SK-N-SH treated with all-trans-retinoic acid at 6 μM for 48 hours (cell line): ENCODE measurements at regions not wholly inside any gene's neighbourhood (a gene's known extent, or its start where the extent isn't known, plus 50 kb on each side); places are given as distances from the start of the nearest gene placed in this dataset.
"Not testable (repeated sequence)": the region's sequence is repeated elsewhere in the genome, so short reads cannot be mapped to it uniquely, and the experiment has no call there.

Experiments used
- ATAC-seq: fragments of 200-7000 bp; cut with Tn5 transposase; 3 replicates; pipeline ENCODE4 v1.9.1; 2020; ENCODE audit warnings: mild to moderate bottlenecking, moderate library complexity
- ARNTL ChIP-seq: fragments of 450-650 bp; formaldehyde crosslinking; IDR thresholded peaks from 2 replicates; pipeline ENCODE4 v1.5.0; 2020; ENCODE audit warnings: low read depth, mild to moderate bottlenecking, moderate library complexity, borderline replicate concordance
- BACH2 ChIP-seq: fragments of 250-450 bp; sonication (Bioruptor Pico); IDR thresholded peaks from 2 replicates; pipeline ENCODE4 v1.9.0; 2021; ENCODE audit warnings: mild to moderate bottlenecking, borderline replicate concordance
- CREB5 ChIP-seq: fragments of 250-450 bp; sonication (Bioruptor Pico); IDR thresholded peaks from 2 replicates; pipeline ENCODE4 v1.5.1; 2020; ENCODE audit warnings: low read depth, mild to moderate bottlenecking, moderate library complexity
- CSDC2 ChIP-seq: fragments of 250-450 bp; sonication (Bioruptor Pico); IDR thresholded peaks from 2 replicates; pipeline ENCODE4 v1.5.0; 2020; ENCODE audit warnings: mild to moderate bottlenecking, moderate library complexity
- ESRRG ChIP-seq: fragments of 250-450 bp; sonication (Bioruptor Pico); IDR thresholded peaks from 2 replicates; pipeline ENCODE4 v1.6.1; 2021; ENCODE audit warnings: mild to moderate bottlenecking
- GLIS3 ChIP-seq: fragments of 250-450 bp; sonication (Bioruptor Pico); IDR thresholded peaks from 2 replicates; pipeline ENCODE4 v1.5.0; 2020; ENCODE audit warnings: mild to moderate bottlenecking, moderate library complexity
- ISL1 ChIP-seq: fragments of 250-450 bp; sonication (Bioruptor Pico); IDR thresholded peaks from 2 replicates; pipeline ENCODE4 v2.1.2; 2022; ENCODE audit warnings: mild to moderate bottlenecking, moderate library complexity
- OSR1 ChIP-seq: fragments of 250-450 bp; sonication (Bioruptor Pico); IDR thresholded peaks from 2 replicates; pipeline ENCODE4 v1.8.0; 2022; ENCODE audit warnings: moderate library complexity, mild to moderate bottlenecking, inconsistent platforms
- POU6F1 ChIP-seq: fragments of 250-450 bp; sonication (Bioruptor Pico); IDR thresholded peaks from 2 replicates; pipeline ENCODE4 v1.8.0; 2021; ENCODE audit warnings: low read depth, mild to moderate bottlenecking, moderate library complexity, borderline replicate concordance
- RARB ChIP-seq: fragments of 250-450 bp; sonication (Bioruptor Pico); IDR thresholded peaks from 2 replicates; pipeline ENCODE4 v1.8.0; 2021; ENCODE audit warnings: mild to moderate bottlenecking, moderate library complexity
- SNAI2 ChIP-seq: fragments of 250-450 bp; sonication (Bioruptor Pico); IDR thresholded peaks from 2 replicates; pipeline ENCODE4 v1.5.0; 2020; ENCODE audit warnings: mild to moderate bottlenecking, moderate library complexity
- TCF4 ChIP-seq: fragments of 250-450 bp; sonication (Bioruptor Pico); IDR thresholded peaks from 2 replicates; pipeline ENCODE4 v1.8.0; 2021; ENCODE audit warnings: mild to moderate bottlenecking, moderate library complexity, borderline replicate concordance
- TOX ChIP-seq: fragments of 250-450 bp; sonication (Bioruptor Pico); IDR thresholded peaks from 2 replicates; pipeline ENCODE4 v1.8.0; 2021; ENCODE audit warnings: mild to moderate bottlenecking, moderate library complexity, borderline replicate concordance
- TSHZ2 ChIP-seq: fragments of 250-450 bp; sonication (Bioruptor Pico); IDR thresholded peaks from 2 replicates; pipeline ENCODE4 v1.5.0; 2020; ENCODE audit warnings: mild to moderate bottlenecking, moderate library complexity
- ZC3H10 ChIP-seq: fragments of 250-450 bp; sonication (Bioruptor Pico); IDR thresholded peaks from 2 replicates; pipeline ENCODE4 v1.5.1; 2021; ENCODE audit warnings: mild to moderate bottlenecking, moderate library complexity
- ZFP3 ChIP-seq: fragments of 250-450 bp; sonication (Bioruptor Pico); IDR thresholded peaks from 2 replicates; pipeline ENCODE4 v1.5.0; 2020; ENCODE audit warnings: mild to moderate bottlenecking, moderate library complexity
- ZFP30 ChIP-seq: fragments of 450-650 bp; formaldehyde crosslinking; IDR thresholded peaks from 2 replicates; pipeline ENCODE4 v1.5.0; 2022; ENCODE audit warnings: mild to moderate bottlenecking, moderate library complexity
- ZNF70 ChIP-seq: fragments of 450-650 bp; formaldehyde crosslinking; IDR thresholded peaks from 2 replicates; pipeline ENCODE4 v1.5.0; 2020; ENCODE audit warnings: mild to moderate bottlenecking, moderate library complexity
- ZNF8 ChIP-seq: fragments of 450-650 bp; formaldehyde crosslinking; IDR thresholded peaks from 2 replicates; pipeline ENCODE4 v1.5.0; 2020; ENCODE audit warnings: mild to moderate bottlenecking, moderate library complexity
- TF ChIP-seq, protein P1 (sequence below): fragments of 250-450 bp; sonication (Bioruptor Pico); IDR thresholded peaks from 2 replicates; pipeline ENCODE4 v1.5.1; 2021; ENCODE audit warnings: mild to moderate bottlenecking, moderate library complexity

DNA sequence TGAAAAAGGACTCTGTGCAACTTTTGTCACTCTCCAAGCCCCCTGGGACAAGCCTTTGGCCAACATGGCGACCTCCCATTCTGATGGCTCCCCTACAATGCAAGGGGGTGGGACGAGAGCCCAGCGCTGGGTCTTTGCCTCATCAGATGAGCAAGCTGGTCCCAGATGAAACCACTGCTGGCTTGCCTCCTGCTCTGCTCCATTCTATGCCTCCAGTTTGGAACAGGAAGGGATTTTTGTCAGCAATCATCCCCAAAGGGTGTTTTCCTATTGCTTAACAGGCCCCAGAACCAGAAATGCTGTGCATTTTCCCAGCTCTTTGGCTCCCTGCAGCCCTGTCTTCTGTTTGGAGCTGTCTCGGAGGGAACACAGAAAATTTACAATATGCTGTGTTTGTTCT lies 412.7 kb downstream of the MAFB start (continued):
- TF ChIP-seq ZFP30 (CRISPR knock-in tag) (no peak), ZC3H10 (CRISPR knock-in tag) (no peak), ESRRG (CRISPR knock-in tag) (no peak), TSHZ2 (CRISPR knock-in tag) (no peak)

GRCh38 chr20:40275738-40276137 lies 413.3 kb downstream of the MAFB start:
- ATAC-seq, result no peak
- TF ChIP-seq GLIS3 (CRISPR knock-in tag) (peak; percentile 59; the same call in 1 of the 2 replicates), SNAI2 (0 out of 2 replicates have a peak, but pooled peaks have one; percentile 9), ISL1 (CRISPR knock-in tag) (peak; percentile 44), CSDC2 (CRISPR knock-in tag) (no peak), TSHZ2 (CRISPR knock-in tag) (peak; percentile 69; the same call in 1 of the 2 replicates), TCF4 (CRISPR knock-in tag) (peak; percentile 69)
- TF ChIP-seq, protein P1, sequence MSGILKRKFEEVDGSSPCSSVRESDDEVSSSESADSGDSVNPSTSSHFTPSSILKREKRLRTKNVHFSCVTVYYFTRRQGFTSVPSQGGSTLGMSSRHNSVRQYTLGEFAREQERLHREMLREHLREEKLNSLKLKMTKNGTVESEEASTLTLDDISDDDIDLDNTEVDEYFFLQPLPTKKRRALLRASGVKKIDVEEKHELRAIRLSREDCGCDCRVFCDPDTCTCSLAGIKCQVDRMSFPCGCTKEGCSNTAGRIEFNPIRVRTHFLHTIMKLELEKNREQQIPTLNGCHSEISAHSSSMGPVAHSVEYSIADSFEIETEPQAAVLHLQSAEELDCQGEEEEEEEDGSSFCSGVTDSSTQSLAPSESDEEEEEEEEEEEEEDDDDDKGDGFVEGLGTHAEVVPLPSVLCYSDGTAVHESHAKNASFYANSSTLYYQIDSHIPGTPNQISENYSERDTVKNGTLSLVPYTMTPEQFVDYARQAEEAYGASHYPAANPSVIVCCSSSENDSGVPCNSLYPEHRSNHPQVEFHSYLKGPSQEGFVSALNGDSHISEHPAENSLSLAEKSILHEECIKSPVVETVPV (CRISPR knock-in tag), result no peak
- TF ChIP-seq, all 23 proteins: peak for 5

DNA sequence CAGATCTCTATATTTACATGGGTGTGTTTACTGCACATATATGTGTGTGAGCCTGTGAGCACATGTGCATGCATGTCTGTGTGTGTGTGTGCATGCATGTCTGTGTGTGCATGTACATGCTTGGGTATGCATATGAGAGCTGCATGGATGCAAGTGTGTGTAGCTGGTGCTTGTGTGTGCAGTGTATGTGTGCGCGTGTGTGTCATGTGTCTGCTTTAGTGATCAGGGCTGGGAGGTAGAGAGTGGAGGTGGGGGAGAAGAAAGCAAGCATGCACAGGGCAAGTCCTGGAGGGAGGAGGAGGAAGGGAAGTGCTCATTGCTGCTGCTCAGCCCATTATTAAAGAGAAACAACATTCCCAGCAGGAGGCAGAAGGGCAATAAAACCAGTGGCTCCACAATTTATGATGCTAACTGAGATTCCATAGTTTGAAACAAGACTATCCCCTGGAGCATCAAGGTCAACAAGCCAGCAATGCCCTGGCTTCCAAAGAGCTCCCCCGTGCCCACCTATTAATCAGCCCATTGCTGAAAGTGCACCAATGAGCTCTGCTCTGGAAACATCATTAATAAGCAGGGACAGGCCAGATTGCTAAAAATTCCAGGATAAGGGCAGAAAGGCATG lies 414.0 kb downstream of the MAFB start:
- no peak for ATAC-seq

GRCh38 chr20:40269274-40269673 lies 419.8 kb downstream of the MAFB start:
- ATAC-seq, result not testable (repeated sequence)

More for the DNA sequence above, 414.0 kb downstream of the MAFB start:
- TF ChIP-seq TSHZ2 (CRISPR knock-in tag) (no peak), POU6F1 (CRISPR knock-in tag) (no peak), ISL1 (CRISPR knock-in tag) (no peak), OSR1 (CRISPR knock-in tag) (no peak), ZFP30 (CRISPR knock-in tag) (no peak), ZNF70 (CRISPR knock-in tag) (no peak), ZNF8 (CRISPR knock-in tag) (no peak), CSDC2 (CRISPR knock-in tag) (no peak), ESRRG (CRISPR knock-in tag) (no peak), GLIS3 (CRISPR knock-in tag) (no peak), CREB5 (CRISPR knock-in tag) (no peak), ZFP3 (no peak), ARNTL (no peak), TOX (CRISPR knock-in tag) (no peak), RARB (CRISPR knock-in tag) (no peak), BACH2 (CRISPR knock-in tag) (no peak)
